ENCODE measurements at regions not wholly inside any gene's neighbourhood (a gene's known extent, or its start where the extent isn't known, plus 50 kb on each side); places are given as distances from the start of the nearest gene placed in this dataset.

DNA sequence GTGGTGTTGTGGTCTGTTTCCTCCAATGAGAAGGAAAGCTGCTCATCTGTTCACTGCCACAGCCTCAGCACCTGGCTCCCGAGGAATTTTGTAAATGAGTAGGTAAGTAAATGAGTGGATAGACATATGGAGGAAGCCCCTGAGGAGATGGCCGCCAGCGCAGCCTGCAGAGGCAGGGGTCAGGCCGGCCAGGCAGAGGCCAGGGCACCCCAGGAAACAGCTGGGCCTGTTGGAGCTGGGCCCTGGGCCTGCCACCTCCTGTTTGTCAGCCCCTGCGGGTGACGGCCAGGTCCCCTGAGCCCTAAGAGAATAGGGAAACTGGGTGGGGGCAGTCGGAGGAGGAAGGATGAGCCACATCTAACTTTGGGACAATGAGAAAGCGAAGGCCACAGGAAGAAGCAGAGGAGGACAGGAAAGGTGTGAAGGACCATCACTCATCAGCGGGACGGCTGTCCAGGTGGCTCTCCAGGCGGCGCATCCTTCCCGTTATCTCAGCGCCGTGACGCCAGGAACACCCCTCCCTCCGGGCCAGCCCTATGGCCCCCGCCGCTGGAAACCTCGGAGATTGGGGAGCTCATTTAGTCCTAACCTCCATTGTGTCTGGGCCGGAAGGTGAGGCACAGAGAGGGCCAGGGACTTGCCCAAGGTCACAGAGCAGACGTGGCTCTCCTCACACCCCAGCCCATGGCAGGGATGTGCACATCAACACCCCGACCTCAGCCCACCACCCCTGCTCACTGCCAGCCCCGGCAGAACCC lies 142.3 kb upstream of the UNC5B start:
- DNase-seq (ENCODE audit: low spot score) = no peak

GRCh38 chr10:71070741-71071140 lies 141.6 kb upstream of the UNC5B start:
- no peak for DNase-seq (ENCODE audit: low spot score)

DNA sequence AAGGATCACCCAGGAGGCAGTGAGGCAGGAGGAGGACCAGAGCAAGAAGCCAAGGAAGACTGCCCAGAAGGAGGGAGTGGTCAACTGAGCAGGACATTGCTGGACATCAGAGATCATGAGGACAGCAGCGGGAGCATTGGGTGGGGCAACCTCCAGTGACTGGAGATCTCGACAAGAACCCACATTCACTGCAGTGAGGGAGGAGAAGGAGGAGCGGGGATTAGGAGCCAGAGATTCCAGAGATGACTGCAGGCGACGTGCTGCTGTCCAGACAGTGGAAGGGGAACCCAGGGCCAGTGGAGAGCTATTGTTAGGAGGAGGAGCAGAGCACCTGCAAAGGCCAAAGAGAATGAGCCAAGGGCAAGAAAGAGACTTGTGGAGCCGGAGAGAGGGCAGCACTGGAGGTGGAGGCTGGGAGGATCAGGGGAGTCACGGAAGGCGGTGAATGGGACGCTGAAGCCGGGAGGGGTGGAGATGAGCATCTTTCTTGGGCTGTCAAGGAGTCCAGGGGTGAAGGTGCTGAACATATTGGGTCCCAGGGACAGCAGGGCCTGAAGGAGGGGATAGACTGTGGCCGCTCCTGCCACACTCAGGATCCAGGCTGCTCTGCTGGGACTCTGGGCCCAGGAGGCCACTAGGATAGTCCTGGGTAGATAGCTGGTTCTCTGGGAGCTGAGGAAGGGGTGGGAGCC lies 140.1 kb upstream of the UNC5B start:
- no peak for DNase-seq (ENCODE audit: low spot score)

DNA sequence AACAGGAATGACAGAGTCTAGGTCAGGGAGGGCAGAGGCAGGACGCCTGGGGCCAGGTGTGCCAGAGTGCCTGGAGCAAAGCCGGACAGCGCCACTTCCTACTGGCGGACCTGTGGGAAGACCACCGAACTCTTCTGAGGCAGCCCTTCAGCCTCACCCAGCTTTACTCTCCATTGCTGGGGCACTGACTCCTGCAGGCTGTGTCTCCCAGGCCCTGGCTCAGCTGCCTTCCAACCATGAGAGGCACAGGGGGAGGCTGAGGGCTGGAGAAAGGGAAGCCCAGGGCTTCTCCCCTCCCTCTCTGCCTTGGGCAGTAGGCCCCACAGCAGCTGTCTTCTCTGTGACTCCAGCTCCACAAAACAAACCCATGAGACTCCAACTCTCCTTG lies 139.6 kb upstream of the UNC5B start:
- no peak for DNase-seq (ENCODE audit: low spot score)

GRCh38 chr10:71073451-71074175 lies 138.8 kb upstream of the UNC5B start:
- no peak for DNase-seq (ENCODE audit: low spot score)

DNA sequence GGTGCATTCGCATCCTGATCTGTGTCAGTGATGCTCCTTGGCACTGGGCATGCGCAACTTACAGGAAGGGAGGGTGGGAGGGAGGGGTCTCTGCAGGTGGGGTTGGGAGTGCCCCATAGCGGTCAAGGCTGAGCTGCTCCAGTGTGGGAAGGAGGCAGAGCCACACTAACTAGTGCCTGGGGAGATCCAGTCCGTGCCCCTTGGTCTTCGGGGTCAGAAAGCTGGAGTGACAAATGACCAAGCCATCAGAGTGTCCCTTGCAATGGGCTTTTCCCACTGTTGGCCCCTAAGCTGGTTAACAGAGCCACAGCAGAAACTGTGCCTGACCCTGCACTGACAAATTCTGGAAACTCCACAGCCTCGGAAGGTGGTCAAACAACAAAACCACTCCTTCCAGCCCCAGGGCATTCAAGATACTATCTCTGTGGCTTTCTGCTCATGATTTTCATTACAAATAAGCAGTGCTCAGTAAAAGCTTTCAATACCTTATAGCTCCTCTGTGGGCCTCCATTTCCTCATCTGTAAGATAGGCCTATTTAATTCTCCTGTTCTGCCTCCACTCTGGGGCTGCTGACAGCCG lies 138.1 kb upstream of the UNC5B start:
- DNase-seq (ENCODE audit: low spot score) = peak; percentile 45

GRCh38 chr10:71075086-71075758 lies 137.1 kb upstream of the UNC5B start:
- DNase-seq (ENCODE audit: low spot score) = peak; percentile 46

GRCh38 chr10:71075759-71076472 lies 136.5 kb upstream of the UNC5B start:
- DNase-seq (ENCODE audit: low spot score) = peak; percentile 44

DNA sequence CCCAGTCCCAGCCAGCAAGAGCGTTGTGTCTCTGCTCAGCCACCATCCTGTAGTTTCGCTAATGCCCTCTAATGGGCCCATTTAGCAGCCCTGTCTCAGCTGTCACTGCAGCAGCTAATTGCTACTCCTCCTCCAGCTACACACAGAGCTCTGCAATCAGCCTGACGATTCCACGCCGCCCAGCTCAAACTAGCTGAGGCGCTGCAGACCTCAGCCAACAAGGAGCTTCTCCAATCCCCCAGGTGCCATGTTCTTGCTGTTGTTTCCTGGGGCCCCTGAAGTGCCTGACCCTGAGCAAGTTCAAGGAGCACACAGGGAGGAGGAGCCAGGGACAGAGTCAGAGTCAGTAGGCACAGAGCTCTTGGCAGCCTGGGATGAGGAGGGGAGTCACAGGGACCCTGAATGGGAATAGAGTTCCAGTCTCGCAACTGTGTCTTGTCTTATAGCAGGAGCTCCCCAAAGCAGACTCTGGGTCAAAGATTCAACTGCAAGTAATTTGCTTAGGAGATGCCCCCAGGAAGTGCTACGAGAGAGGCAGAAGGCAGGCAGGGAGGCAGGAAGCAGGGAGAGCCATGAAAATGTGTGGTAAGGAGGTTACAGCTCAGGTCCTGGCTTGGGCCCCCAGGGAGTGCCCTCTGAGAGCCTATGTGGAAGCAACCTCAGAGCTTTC lies 135.8 kb upstream of the UNC5B start:
- peak; percentile 48 for DNase-seq (ENCODE audit: low spot score)

- peak; percentile 46 for DNase-seq (ENCODE audit: low spot score)
These were observed 135.2 kb upstream of the UNC5B start for GRCh38 chr10:71077143-71077581.

GRCh38 chr10:71077796-71078453 lies 134.4 kb upstream of the UNC5B start:
- no peak for DNase-seq (ENCODE audit: low spot score)

- DNase-seq (ENCODE audit: low spot score) = peak; percentile 29
These were observed 133.8 kb upstream of the UNC5B start for GRCh38 chr10:71078454-71079145.

- DNase-seq (ENCODE audit: low spot score) = peak; percentile 42
These were observed 132.5 kb upstream of the UNC5B start for GRCh38 chr10:71079761-71080380.

- DNase-seq (ENCODE audit: low spot score) = peak; percentile 41
These were observed 131.8 kb upstream of the UNC5B start for GRCh38 chr10:71080381-71081228.

- peak; percentile 39 for DNase-seq (ENCODE audit: low spot score)
These were observed 131.2 kb upstream of the UNC5B start for GRCh38 chr10:71081229-71081560.

- DNase-seq (ENCODE audit: low spot score) = no peak
These were observed 130.5 kb upstream of the UNC5B start for GRCh38 chr10:71081912-71082311.

DNA sequence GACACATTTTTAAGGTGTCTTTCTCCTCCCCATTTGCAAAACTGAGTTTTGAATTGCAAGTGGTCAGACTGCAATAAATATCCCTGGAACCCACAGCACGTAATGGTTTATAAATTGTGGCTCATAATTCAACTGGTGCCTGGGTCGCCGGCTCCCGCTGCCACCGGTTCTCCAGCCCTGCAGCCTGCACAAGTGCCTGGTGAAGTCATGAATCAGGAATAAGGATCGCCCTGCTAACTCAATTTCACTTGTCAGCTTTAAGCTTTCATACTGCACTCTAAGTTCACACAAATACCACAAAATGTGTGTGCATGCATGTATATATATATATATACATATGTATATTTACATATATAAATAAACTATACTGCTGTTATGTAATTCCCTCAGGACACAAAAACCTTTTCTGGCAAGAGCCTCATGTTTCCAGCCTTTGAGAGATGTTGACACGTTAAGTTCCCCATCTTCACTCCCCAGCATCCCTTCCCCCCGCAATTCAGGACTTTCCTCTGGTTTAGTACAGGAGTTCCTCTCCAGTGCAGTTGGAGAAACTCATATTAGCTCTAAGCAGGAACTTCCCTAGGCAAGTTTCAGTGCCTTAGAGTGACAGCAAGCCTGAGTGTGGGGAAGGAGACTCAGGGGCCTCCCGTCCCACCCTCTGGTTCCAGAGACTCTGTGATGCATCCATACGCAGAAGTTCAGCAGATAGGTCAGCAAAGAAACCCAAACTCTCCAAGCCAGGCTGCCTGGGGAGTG lies 129.2 kb upstream of the UNC5B start:
- DNase-seq (ENCODE audit: low spot score) = peak; percentile 45

GRCh38 chr10:71083716-71083975 lies 128.7 kb upstream of the UNC5B start:
- no peak for DNase-seq (ENCODE audit: low spot score)

Measured in ecto neural progenitor cell (in vitro differentiated cells).